HG03565 (cell line): ENCODE measurements at regions not wholly inside any gene's neighbourhood (a gene's known extent, or its start where the extent isn't known, plus 50 kb on each side); places are given as distances from the start of the nearest gene placed in this dataset.
"Not testable (repeated sequence)": the region's sequence is repeated elsewhere in the genome, so short reads cannot be mapped to it uniquely, and the experiment has no call there.

Experiments
- ATAC-seq: cut with Tn5 transposase; IDR thresholded peaks from one replicate; pipeline ENCODE4 v1.9.1; 2021; ENCODE audit warnings: mild to moderate bottlenecking, moderate library complexity; ENCODE audit not compliant: unreplicated experiment

- ATAC-seq: no peak
Measured at GRCh38 chr5:163692091-163692490, 186.7 kb downstream of the MAT2B start.

- peak; percentile 97 for ATAC-seq
Measured at GRCh38 chr5:163695830-163696578, 190.6 kb downstream of the MAT2B start.

- no peak for ATAC-seq
Measured at GRCh38 chr5:163696579-163696887, 191.1 kb downstream of the MAT2B start.

GRCh38 chr5:163706053-163706771 is 200.8 kb downstream of the MAT2B start:
- ATAC-seq: no peak

GRCh38 chr5:163712011-163712410 is 206.6 kb downstream of the MAT2B start:
- no peak for ATAC-seq

- no peak for ATAC-seq
Measured at GRCh38 chr5:163718272-163718671, 212.9 kb downstream of the MAT2B start.

- ATAC-seq: no peak
Measured at GRCh38 chr5:163724305-163724704, 218.9 kb downstream of the MAT2B start.

GRCh38 chr5:163727028-163727427 is 221.6 kb downstream of the MAT2B start:
- ATAC-seq: peak; percentile 62

- no peak for ATAC-seq
Measured at GRCh38 chr5:163730206-163730756, 224.9 kb downstream of the MAT2B start.

- ATAC-seq: no peak
Measured at GRCh38 chr5:163731256-163731655, 225.8 kb downstream of the MAT2B start.

GRCh38 chr5:163735069-163735468 is 229.7 kb downstream of the MAT2B start:
- ATAC-seq: no peak

GRCh38 chr5:163747586-163747985 is 242.2 kb downstream of the MAT2B start:
- no peak for ATAC-seq

GRCh38 chr5:163748934-163749333 is 243.5 kb downstream of the MAT2B start:
- ATAC-seq: no peak

- ATAC-seq: not testable (repeated sequence)
Measured at GRCh38 chr5:163750415-163750814, 245.0 kb downstream of the MAT2B start.

- no peak for ATAC-seq
Measured at GRCh38 chr5:163755505-163755904, 250.1 kb downstream of the MAT2B start.

GRCh38 chr5:163756170-163756569 is 250.8 kb downstream of the MAT2B start:
- no peak for ATAC-seq

GRCh38 chr5:163757344-163757743 is 251.9 kb downstream of the MAT2B start:
- ATAC-seq: no peak

- ATAC-seq: no peak
Measured at GRCh38 chr5:163758283-163758711, 252.9 kb downstream of the MAT2B start.

- no peak for ATAC-seq
Measured at GRCh38 chr5:163759000-163759704, 253.7 kb downstream of the MAT2B start.

GRCh38 chr5:163760498-163760897 is 255.1 kb downstream of the MAT2B start:
- ATAC-seq: no peak

- ATAC-seq: no peak
Measured at GRCh38 chr5:163766936-163767670, 261.7 kb downstream of the MAT2B start.
